AG04449 (cell line): ENCODE measurements at regions not wholly inside any gene's neighbourhood (a gene's known extent, or its start where the extent isn't known, plus 50 kb on each side); places are given as distances from the start of the nearest gene placed in this dataset.

Experiments
- CTCF ChIA-PET: fragments of 350-600 bp; formaldehyde crosslinking; extraction: SDS; loops from one replicate; lab custom pipeline; 2021; ENCODE audit warnings: antibody characterized with exemption; lab: Yijun Ruan, JAX
- POLR2A ChIA-PET: fragments of 400-600, 350-600 bp; formaldehyde crosslinking; extraction: SDS; loops from one replicate; lab custom pipeline; 2020; ENCODE audit warnings: antibody characterized with exemption, inconsistent platforms; lab: Yijun Ruan, JAX
- DNase-seq: peaks from one replicate; pipeline ENCODE4 v3.0.0-alpha.2; 2010; ENCODE audit warnings: low read depth, low spot score
- H3K4me3 ChIP-seq: 2 replicates; pipeline ENCODE4 v1.5.1; 2011; ENCODE audit warnings: low read depth, mild to moderate bottlenecking, control low read depth, low read length
- TF ChIP-seq, protein P1 (sequence below): IDR thresholded peaks from one replicate; pipeline ENCODE4 v1.5.1; 2011; ENCODE audit warnings: mild to moderate bottlenecking, moderate library complexity, low read length, control low read depth, inconsistent platforms; ENCODE audit not compliant: insufficient read depth; ENCODE audit errors: missing control alignments

DNA sequence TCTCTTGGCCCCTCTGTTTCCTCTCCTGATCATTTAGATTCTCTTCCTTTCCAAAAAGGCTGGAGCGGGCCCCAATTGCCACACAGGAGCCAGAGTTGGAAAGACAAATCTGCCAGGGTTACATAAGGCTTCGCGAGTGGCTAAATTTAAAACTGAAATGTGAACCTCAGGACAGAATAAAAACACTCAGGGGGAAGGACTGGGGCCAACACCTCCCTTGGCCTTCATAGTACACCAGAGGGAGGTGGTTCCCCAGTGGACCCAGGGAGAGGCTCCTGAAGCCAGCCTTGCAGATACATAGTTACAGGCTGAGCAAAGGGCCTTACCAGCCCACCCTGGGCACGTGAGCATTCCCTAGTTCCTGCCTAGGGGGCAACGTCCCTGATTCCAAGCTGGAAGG is 150.1 kb downstream of the MN1 start:
- H3K4me3 ChIP-seq = no peak overlapping the region
- no peak for DNase-seq
- CTCF ChIA-PET = no interaction called here
- TF ChIP-seq, protein P1, sequence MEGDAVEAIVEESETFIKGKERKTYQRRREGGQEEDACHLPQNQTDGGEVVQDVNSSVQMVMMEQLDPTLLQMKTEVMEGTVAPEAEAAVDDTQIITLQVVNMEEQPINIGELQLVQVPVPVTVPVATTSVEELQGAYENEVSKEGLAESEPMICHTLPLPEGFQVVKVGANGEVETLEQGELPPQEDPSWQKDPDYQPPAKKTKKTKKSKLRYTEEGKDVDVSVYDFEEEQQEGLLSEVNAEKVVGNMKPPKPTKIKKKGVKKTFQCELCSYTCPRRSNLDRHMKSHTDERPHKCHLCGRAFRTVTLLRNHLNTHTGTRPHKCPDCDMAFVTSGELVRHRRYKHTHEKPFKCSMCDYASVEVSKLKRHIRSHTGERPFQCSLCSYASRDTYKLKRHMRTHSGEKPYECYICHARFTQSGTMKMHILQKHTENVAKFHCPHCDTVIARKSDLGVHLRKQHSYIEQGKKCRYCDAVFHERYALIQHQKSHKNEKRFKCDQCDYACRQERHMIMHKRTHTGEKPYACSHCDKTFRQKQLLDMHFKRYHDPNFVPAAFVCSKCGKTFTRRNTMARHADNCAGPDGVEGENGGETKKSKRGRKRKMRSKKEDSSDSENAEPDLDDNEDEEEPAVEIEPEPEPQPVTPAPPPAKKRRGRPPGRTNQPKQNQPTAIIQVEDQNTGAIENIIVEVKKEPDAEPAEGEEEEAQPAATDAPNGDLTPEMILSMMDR = no peak
- POLR2A ChIA-PET = no interaction called here

DNA sequence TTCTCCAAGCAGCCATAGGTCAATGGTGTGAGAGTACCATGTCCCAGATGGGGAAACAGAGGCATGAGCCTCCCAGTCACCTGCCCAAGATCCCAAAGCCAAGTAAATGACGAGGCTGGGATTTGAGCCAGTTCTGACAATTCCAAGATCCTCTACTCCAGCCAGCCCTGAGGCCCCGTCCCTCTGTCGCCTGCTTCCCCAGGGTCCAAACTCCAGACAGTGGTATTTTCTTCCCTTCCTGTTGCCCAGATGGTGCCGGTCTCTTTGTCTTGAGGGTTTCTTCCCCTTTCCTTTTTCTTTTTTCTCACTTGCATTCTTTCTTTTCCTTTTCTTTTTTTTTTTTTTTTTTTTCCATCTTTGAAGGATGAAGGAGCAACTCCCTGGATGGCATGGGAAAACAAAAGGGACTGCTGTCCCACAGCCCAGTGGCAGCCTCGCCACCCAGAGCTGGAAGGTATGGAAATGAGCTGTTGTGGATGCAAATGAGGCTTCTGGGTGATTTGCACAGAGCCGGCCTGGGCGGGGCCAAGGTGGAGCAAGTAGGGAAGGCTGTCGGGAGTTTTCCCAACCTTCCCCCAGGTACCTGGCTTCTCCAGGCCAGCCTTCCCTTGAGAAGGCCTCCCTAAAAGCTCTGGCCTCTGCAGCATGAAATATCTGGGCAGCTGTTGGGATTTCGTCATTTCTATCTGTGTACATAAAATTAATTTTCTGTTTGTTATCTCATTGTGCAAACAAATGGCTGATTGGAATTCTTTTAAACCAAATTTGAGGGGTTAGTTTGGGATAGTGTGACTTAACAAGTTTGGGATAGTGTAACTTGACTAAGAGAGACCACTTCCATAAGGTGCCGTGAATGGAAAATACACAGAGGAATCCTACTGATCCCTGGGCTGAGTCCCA is 146.8 kb downstream of the MN1 start:
- TF ChIP-seq, protein P1 = no peak
- POLR2A ChIA-PET = interaction anchor here (0.5 kb wide), 1 partner anchor 169 kb away, joined by 3 read pairs; no protein-coding TSS in a partner anchor
- DNase-seq = no peak
- CTCF ChIA-PET = no interaction called here
- H3K4me3 ChIP-seq = no peak overlapping the region

GRCh38 chr22:27655582-27656185 is 145.9 kb downstream of the MN1 start:
- ChIA-PET CTCF (no interaction called here), POLR2A (no interaction called here)
- H3K4me3 ChIP-seq = no peak overlapping the region
- TF ChIP-seq, protein P1 = no peak
- no peak for DNase-seq

DNA sequence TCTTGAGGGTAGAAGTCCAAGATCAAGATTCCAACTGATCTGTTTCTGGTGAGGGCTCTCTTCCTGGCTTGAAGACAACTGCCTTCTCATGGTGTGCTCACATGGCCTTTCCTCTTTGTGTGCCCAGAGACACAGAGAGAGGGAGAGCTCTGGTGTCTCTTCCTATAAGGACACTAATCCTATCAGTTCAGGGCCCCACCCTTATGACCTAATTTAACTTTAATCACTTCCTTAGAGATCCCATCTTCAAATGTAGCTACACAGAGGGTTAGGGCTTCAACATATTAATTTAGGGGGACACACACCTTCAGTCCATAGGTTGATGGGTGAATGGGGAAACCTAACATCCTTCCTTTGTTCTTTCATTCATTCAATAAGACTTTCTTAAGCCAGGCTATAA is 144.6 kb downstream of the MN1 start:
- TF ChIP-seq, protein P1 = no peak
- no peak for DNase-seq
- no peak overlapping the region for H3K4me3 ChIP-seq
- CTCF ChIA-PET = no interaction called here
- POLR2A ChIA-PET = no interaction called here

GRCh38 chr22:27660306-27660705 is 141.2 kb downstream of the MN1 start:
- H3K4me3 ChIP-seq = no peak overlapping the region
- CTCF ChIA-PET = no interaction called here
- TF ChIP-seq, protein P1 = no peak
- DNase-seq = no peak
- POLR2A ChIA-PET = no interaction called here
